PC-3 (cell line): ENCODE measurements at regions not wholly inside any gene's neighbourhood (a gene's known extent, or its start where the extent isn't known, plus 50 kb on each side); places are given as distances from the start of the nearest gene placed in this dataset.

Source experiments
- EZH2phosphoT487 ChIP-seq: fragments of 300-600 bp; sonication (generic); IDR thresholded peaks from 2 replicates; pipeline ENCODE4 v1.6.1; 2018; ENCODE audit warnings: mild to moderate bottlenecking, antibody characterized with exemption, low read length, borderline replicate concordance
- TF ChIP-seq, protein P1 (sequence below): fragments of 300-600 bp; sonication (generic); conservative IDR thresholded peaks from 2 replicates; pipeline ENCODE4 v1.5.1; 2017; ENCODE audit warnings: antibody characterized with exemption, low read depth, mild to moderate bottlenecking, low read length

DNA sequence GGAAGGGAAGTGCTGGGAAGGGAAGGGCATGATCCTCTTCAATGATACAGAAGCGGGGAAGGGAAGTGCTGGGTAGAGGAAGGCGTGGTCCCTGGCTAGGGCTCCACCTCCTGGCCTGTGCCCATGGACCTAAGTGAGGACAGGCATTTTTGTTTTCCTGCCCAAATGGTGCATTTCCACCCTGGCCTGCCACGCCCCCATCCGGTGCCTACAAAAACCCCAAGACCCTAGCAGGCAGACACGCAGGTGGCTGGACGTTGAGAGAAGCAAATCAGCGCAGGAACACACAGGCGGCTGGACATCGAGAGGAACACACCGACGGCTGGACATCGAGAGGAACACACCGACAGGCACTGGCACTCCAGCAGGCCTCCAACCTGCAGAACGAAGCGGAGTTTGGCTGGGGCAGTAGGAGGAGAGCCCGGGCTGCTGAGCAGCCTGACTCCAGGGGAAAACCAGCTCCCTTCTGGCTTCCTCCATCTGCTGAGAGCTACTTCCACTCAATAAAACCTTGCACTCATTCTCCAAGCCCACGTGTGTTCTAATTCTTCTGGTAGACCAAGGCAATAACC lies 628.3 kb downstream of the BUD13 start:
- TF ChIP-seq, protein P1, sequence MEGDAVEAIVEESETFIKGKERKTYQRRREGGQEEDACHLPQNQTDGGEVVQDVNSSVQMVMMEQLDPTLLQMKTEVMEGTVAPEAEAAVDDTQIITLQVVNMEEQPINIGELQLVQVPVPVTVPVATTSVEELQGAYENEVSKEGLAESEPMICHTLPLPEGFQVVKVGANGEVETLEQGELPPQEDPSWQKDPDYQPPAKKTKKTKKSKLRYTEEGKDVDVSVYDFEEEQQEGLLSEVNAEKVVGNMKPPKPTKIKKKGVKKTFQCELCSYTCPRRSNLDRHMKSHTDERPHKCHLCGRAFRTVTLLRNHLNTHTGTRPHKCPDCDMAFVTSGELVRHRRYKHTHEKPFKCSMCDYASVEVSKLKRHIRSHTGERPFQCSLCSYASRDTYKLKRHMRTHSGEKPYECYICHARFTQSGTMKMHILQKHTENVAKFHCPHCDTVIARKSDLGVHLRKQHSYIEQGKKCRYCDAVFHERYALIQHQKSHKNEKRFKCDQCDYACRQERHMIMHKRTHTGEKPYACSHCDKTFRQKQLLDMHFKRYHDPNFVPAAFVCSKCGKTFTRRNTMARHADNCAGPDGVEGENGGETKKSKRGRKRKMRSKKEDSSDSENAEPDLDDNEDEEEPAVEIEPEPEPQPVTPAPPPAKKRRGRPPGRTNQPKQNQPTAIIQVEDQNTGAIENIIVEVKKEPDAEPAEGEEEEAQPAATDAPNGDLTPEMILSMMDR: no peak
- no peak for TF ChIP-seq EZH2phosphoT487
